Astrocyte (in vitro differentiated cells and primary cell): ENCODE measurements at regions not wholly inside any gene's neighbourhood (a gene's known extent, or its start where the extent isn't known, plus 50 kb on each side); places are given as distances from the start of the nearest gene placed in this dataset.

Source experiments
- EZH2 ChIP-seq: IDR thresholded peaks from 2 replicates; pipeline ENCODE4 v1.6.1; 2012; ENCODE audit warnings: mild to moderate bottlenecking, low read length, inconsistent platforms; ENCODE audit not compliant: insufficient read depth
- TF ChIP-seq, protein P1 (sequence below): IDR thresholded peaks from 2 replicates; pipeline ENCODE4 v1.5.1; 2011; ENCODE audit warnings: low read depth, mild to moderate bottlenecking, inconsistent platforms, low read length, moderate library complexity; ENCODE audit not compliant: insufficient read depth

- TF ChIP-seq, protein P1, sequence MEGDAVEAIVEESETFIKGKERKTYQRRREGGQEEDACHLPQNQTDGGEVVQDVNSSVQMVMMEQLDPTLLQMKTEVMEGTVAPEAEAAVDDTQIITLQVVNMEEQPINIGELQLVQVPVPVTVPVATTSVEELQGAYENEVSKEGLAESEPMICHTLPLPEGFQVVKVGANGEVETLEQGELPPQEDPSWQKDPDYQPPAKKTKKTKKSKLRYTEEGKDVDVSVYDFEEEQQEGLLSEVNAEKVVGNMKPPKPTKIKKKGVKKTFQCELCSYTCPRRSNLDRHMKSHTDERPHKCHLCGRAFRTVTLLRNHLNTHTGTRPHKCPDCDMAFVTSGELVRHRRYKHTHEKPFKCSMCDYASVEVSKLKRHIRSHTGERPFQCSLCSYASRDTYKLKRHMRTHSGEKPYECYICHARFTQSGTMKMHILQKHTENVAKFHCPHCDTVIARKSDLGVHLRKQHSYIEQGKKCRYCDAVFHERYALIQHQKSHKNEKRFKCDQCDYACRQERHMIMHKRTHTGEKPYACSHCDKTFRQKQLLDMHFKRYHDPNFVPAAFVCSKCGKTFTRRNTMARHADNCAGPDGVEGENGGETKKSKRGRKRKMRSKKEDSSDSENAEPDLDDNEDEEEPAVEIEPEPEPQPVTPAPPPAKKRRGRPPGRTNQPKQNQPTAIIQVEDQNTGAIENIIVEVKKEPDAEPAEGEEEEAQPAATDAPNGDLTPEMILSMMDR, result no peak
- TF ChIP-seq EZH2, result no peak
These were observed 677.8 kb downstream of the TAF11L14 start for GRCh38 chr5:18312016-18312415.
